Fibroblast of skin of left biceps (primary cell): ENCODE measurements at regions not wholly inside any gene's neighbourhood (a gene's known extent, or its start where the extent isn't known, plus 50 kb on each side); places are given as distances from the start of the nearest gene placed in this dataset.
A peak's percentile ranks its signal among the peaks of the same experiment; 100 is the strongest.
"Not testable (repeated sequence)": the region's sequence is repeated elsewhere in the genome, so short reads cannot be mapped to it uniquely, and the experiment has no call there.

Experiments
- DNase-seq, 2 experiments: peaks; one replicate each; pipeline ENCODE4 v3.0.0-alpha.2; 2013; ENCODE audit warnings: low read depth in 2 of 2

- no peak for DNase-seq
Observed at GRCh38 chr6:113365191-113365590, 492.0 kb upstream of the MARCKS start.

- DNase-seq: no peak
Observed at GRCh38 chr6:113366505-113366904, 490.6 kb upstream of the MARCKS start.

DNA sequence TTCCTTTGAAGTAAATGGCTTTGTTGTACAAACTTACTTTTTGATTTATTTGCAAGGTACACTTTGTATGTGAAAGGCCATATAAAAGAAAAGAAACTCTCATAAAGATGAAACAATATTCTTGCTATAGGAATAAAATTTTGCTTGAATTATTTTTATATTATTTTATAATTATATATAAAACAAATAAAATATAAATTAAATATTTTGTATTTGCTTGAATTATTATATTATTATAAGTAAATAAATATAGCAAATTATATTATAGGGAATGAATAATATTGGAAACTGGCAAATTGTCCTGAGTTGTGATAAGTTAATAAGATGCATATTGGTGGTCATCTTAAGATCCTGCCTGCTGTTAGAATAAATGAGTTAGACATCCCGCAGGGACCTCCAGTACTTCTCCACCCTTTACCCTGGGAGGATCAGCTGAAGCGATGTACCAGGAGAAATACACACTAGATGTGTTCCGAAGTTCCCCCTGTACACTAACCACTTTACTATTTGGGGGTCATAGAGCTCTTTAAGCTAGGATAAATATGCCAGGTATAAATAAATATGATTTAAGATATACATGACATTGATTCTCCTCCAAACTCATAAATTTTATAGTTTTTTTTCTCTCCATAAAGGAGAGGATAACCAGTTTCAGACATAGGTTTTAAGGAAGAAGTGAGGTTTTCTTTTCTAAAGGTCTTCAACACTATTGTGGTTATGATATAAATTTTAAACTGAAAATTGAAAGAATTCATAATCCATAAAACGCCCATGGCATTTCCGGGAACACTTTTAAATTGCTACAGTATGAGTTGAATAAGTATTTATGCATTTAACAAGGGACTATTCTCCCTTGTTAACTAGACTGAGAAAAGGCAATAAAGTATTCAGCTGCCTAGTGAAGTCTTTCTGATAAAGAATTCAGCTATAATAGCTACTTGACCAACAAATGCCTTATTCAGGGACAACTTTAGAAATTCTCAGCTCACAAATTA lies 486.3 kb upstream of the MARCKS start:
- no peak for DNase-seq

DNA sequence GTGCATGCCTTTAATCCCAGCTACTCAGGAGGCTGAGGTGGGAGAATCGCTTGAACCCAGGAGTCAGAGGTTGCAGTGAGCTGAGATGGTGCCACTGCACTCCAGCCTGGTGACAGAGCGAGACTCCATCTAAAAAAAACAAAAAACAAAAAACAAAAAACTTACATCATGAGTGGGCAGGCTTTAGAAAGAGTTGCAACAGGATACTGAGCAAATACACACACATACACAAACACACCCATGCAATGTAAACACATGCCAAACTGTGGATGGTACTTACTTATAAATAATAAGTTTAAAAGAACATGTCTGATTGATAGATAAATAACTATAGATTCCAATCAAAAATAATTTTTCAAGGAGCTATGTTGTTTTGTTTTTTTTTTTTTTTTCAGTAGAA lies 481.7 kb upstream of the MARCKS start:
- not testable (repeated sequence) for DNase-seq

DNA sequence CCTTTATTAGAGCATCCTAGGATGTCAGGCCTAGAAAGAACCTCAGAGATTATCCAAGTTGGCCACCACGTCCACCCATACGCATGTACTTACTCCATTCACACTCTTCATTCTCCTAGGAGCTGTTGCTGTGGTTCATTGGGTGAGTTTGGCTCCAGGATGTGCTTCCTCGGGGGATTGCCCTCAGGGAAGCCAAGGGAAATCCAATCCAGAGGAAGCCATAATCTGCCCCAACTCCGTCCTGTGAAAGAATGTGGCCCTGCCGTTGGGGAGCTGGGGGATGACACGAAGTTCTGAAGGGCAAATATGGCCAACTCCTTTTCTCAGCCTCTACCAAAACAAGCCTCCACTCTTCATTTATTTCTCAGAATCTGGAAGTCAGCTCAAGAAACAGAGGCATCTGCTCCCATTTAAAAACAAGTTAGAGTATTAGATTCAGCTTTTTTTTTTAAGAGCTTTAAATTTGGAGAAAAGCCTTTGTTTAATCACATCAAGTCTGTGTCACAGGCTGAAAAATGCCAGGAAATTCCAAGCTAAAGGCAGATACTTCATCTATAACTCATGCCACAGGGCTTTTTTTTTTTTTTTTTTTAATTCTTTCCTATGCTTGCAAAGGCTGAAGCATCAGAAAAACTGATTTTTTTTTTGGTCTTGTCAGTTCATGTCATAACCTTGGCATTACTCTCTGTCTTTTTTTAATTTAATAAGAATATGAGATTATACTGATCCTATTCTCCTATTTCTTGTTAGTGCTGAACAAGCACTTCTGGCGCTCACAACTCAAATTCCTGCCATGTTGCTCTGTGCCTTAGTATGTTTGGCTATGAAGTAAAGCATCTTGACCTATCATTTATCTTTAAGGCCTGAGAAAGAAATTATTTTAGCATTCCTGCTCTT lies 480.9 kb upstream of the MARCKS start:
- peak; percentile 93 to 95 for DNase-seq

- no peak for DNase-seq
Observed at GRCh38 chr6:113376847-113377165, 480.3 kb upstream of the MARCKS start.

DNA sequence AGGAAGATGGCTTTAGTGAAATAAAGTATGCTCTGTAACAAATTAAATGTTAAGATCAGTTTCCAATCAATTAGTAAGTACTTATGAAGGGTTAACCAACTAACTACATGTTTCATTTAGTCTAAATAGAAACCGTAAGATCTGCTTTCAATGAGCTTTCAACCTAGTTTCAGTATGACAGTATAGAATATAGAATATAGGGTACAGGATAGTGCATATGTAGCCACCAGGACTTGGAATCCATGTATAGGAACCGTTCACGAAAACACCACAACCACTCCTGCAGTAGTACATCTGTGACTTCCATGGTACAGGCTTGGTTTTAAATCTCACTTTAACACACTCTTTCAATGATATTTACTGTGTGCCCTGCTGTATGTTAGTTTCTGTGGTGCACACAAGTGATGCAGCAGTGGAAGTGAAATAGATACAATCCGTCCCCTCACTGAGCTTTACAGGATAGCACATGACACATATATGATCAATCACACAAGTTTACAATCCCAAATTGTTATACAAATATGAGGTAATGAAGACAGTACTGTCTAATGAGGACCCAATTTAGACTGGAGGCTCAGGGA lies 479.7 kb upstream of the MARCKS start:
- no peak for DNase-seq

- DNase-seq: no peak
Observed at GRCh38 chr6:113380591-113380990, 476.6 kb upstream of the MARCKS start.

DNA sequence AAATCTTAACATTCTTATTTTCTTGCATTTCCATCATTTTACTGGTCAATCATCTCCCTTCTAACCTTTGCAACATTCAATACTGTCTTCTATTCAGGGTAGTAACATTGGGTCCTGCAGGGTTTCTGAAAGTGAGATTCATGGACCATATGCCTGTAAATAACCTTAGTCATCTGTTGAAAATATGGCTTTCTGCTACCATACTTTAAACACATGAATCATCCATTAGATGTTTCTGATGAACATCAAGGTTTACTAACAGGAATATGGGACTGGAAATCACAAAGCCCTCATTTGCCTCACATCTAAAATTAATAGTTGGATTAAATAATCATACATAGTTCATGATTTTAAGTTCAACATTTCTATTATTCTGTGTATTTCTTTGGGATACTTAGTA lies 475.9 kb upstream of the MARCKS start:
- no peak for DNase-seq

DNA sequence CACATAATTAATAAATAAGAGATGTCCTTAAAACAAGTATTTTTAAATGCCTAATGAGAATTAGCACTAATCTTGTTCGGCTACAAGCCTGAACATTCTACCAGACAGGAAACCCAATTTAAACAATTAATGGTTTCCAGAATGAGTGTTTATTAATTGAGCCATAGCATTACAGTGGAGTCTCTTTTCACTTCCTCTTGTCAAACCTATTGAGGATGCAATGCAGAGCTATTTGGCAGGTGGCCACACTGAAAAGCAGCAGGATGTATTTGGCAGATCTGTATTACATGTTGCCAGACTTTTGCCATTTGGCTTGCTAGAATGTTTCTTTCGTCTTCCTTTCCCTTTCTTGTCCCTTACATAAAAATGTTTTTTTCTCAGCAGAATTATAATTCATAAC lies 475.2 kb upstream of the MARCKS start:
- DNase-seq: no peak

DNA sequence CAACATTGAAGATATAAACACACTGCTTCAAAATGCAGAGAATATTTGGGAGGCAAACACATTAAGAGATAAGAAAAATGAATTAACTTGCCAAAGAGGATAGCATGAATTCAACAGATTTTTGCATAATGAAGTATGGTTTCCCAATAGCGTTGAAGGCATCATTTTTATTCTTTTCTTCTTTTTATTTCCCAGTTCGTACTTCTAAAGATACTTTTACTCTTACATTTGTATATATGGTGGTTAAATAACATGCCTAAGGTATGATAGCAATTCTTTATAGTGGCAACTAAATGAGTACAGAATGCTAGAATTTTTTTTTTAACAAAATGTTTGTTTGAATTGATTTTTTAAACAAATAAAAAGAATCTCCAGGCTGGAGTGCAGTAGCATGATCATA lies 473.4 kb upstream of the MARCKS start:
- no peak for DNase-seq

- DNase-seq: peak; percentile 78 to 84
Observed at GRCh38 chr6:113385020-113385431, 472.1 kb upstream of the MARCKS start.

DNA sequence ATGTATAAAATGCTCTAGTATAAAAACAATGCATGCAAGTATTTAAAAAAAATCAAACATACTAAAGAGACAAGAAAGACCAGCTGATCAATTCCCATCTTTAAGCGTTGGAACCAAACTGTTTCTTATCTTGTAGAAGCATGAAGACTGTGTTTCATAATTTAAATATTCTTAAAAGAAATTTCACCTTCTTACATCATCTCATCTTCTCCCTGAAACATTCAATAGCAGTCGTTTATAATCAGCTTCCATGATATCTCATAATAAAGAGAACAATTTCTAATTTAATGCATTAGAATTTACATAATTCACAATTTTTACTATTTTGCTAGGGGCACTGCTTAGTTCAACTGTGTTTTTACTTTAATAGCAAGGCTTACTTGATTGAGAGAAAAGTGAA lies 468.1 kb upstream of the MARCKS start:
- DNase-seq: no peak

- no peak for DNase-seq
Observed at GRCh38 chr6:113392551-113393055, 464.5 kb upstream of the MARCKS start.

GRCh38 chr6:113394216-113394615 lies 462.9 kb upstream of the MARCKS start:
- DNase-seq: no peak

- no peak for DNase-seq
Observed at GRCh38 chr6:113394729-113395128, 462.4 kb upstream of the MARCKS start.

DNA sequence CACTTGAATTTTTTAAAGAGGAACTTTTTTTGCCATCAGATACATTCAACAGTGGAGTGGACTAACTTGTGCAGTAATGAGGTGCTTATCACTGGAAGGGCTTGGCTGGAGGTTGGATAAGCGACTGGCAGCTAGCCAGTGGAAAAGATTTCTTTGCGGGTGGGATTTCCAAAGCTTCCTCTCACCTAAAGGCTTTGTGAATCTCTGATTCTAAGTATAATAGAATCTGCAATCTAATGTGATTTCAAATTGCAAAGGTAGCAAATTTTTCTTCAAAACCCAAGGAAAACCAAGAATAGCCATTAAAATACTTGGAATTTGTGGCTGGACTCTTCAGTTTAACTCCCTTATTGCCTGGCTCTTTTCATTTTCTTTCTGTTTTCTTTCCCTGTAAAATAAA lies 460.4 kb upstream of the MARCKS start:
- no peak for DNase-seq

DNA sequence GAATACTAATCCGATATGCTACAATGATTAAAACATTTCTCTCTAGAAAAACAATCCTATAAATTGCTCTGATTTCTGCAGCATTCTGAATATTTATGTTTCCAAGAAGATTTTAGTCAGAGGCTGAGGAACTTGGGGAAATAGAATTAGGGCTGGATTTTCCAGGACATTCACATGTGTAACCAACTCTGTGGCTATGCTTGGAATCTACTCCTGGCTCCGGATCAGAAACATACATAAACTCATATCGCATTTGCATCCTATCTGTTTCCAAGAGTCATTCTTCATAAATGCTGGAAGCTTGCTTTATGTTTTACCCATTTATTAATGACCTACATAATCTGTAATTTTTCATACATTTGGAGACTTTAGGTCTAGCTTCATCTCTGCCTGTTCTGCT lies 459.9 kb upstream of the MARCKS start:
- peak; percentile 83 to 84 for DNase-seq

DNA sequence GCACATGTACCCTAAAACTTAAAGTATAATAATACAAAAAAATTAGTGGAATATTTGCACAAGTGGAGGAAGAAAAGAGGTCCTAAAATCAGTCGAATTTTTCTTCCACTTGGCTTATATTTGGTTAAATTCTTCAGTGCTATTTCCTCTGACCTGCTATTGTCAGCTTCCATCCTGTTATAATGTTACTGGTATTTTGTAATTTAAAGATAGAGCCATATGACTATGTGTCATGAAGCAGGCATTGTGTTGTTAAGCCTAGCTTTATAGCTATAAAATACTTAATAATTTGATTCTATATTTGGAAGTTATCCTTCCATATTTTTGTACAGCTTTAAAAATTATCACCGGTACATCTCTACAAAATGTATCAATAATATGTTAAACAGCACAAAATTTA lies 455.9 kb upstream of the MARCKS start:
- DNase-seq: no peak

- no peak for DNase-seq
Observed at GRCh38 chr6:113402544-113402943, 454.6 kb upstream of the MARCKS start.

DNA sequence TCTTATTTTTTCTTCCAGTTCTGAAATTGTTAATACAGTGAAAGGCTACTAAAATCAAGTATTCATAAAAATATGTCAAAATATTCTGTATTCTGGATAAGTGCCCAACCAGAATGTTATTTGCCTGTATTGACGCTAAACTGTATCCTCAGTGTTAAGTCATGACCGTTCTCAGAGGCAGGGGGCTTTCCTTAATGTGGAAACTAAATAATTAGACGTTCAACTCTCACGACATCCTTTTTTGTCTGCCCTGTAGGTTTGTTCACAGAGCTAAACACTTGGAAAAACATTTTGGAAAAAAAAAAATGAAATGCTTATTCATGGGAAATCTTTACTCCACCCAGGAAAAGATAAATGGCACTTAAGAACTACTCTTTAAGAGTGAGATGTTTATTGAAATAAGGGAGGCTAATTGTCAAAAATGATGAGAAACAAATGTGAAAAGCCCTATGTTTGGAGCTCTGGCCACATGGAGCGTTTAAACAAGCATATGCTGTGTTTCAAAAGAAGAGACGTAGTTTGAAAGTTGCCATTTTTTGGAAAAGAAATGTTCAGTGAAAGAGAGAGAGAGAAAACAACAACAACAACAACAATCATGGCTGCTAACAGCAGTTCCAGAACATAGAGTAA lies 453.1 kb upstream of the MARCKS start:
- DNase-seq: no peak
